Kidney (tissue), 13 donors: ENCODE measurements at regions not wholly inside any gene's neighbourhood (a gene's known extent, or its start where the extent isn't known, plus 50 kb on each side); places are given as distances from the start of the nearest gene placed in this dataset.

Experiments used
- DNase-seq, 5 donors: peaks; one replicate each; pipeline ENCODE4 v3.0.0-alpha.2; 2013 to 2020
- FAIRE-seq: peaks from 2 replicates; lab custom pipeline; 2012; peaks lifted over from hg19 to GRCh38; lab: Jason Lieb, UNC
- H3K27ac ChIP-seq, 2 donors: one replicate each; pipeline ENCODE4 v1.7.0; 2013; ENCODE audit warnings: low read depth in 2 of 2, low read length in 2 of 2, inconsistent platforms in 1 of 2
- H3K27me3 ChIP-seq: one replicate; pipeline ENCODE4 v1.7.1; 2013; ENCODE audit warnings: low read length, inconsistent platforms; ENCODE audit not compliant: control insufficient read depth, insufficient read depth
- H3K36me3 ChIP-seq, 3 donors: one replicate each; pipeline versions ENCODE4 v1.7.0 to v1.7.1; 2013; ENCODE audit warnings: low read length in 3 of 3, control low read depth in 1 of 3, inconsistent platforms in 1 of 3; ENCODE audit not compliant: insufficient read depth in 3 of 3, control insufficient read depth in 2 of 3
- H3K4me1 ChIP-seq, 3 donors: one replicate each; pipeline versions ENCODE4 v1.7.0 to v1.7.1; 2013; ENCODE audit warnings: low read length in 3 of 3, inconsistent platforms in 1 of 3, low read depth in 1 of 3; ENCODE audit not compliant: control insufficient read depth in 2 of 3, insufficient read depth in 2 of 3
- H3K4me3 ChIP-seq, 3 donors: one replicate each; pipeline versions ENCODE4 v1.7.0 to v1.8.1; 2013; ENCODE audit warnings: low read length in 3 of 3, control low read depth in 1 of 3, inconsistent platforms in 1 of 3
- H3K9ac ChIP-seq, 3 donors: one replicate each; pipeline versions ENCODE4 v1.7.0 to v1.7.1; 2013; ENCODE audit warnings: low read length in 3 of 3, control low read depth in 1 of 3, inconsistent platforms in 1 of 3
- H3K9me3 ChIP-seq, 3 donors: one replicate each; pipeline versions ENCODE4 v1.7.0 to v1.7.1; 2013; ENCODE audit warnings: low read length in 3 of 3, control low read depth in 1 of 3, inconsistent platforms in 1 of 3; ENCODE audit not compliant: control insufficient read depth in 2 of 3, insufficient read depth in 1 of 3
- intact Hi-C: fragments of 100-400 bp; cut with DNase I; formaldehyde crosslinking; loops from one replicate; pipeline ENCODE4 v1.11.1; 2022
- TF ChIP-seq, protein P1 (sequence below): IDR thresholded peaks from 3 replicates; pipeline ENCODE4 v1.5.1; 2012; ENCODE audit warnings: mild to moderate bottlenecking, moderate library complexity, borderline replicate concordance; ENCODE audit not compliant: insufficient read depth; ENCODE audit errors: extremely low read depth
- donor health status: control.
- donor health status: control.
- donor health status: control.
- donor health status: control.
- donor health status: control.
- donor health status: DM: yes; HTN: yes; CAD: no.
- donor health status: Normal renal cell carcinoma (clear cell type).

DNA sequence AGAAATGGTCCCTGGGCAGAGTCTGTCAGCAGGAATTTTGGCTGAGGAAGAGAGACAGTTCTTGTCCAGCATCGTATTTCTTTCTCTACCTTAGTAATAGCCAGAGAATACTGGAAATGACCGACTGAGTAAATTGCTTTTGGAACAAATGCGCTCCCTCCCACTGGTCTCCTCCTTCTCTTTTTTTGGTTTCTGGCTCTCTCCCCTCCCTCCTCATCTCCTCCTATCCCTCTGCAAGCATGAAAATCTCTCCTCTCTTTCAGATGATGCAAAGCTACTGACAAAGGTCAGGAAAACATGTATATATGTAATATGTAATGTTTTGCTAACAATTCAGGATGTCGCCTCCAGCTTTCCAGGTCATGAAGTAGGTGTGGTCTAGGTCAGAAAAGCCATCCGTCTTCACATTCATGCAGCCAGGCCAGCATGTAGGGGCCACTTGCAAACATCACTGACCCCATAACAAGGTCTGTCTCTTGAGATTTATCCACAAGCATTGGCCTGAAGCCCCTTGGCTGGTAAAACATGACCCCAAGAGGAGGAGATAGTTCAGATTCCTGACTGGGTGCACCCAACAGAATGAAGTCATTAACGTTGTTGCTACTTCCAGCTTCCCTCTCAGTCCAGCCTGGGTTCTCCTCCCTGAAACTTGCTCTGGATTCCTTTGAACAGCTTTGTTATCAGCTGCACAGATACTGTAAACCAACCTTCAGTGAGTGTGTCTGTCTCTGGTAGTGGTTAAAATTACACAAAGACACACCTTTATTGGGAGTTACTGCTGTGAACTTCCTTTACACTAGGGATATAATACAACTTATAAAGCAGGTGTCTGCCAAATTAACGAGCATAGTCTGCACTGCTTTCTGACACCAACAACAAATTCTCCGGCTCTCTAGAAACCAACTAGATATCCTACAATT is 864.4 kb upstream of the KLHL29 start:
- Histone ChIP-seq H3K36me3 (no peaks in the 10 kb centered on the region), H3K27ac (no peak overlapping the region), H3K9ac (no peak overlapping the region), H3K27me3 (no peaks in the 10 kb centered on the region), H3K4me3 (no peak overlapping the region), H3K9me3 (no peaks in the 10 kb centered on the region), H3K4me1 (no peaks in the 10 kb centered on the region)
- no peak for FAIRE-seq
- DNase-seq: no peak
- TF ChIP-seq, protein P1, sequence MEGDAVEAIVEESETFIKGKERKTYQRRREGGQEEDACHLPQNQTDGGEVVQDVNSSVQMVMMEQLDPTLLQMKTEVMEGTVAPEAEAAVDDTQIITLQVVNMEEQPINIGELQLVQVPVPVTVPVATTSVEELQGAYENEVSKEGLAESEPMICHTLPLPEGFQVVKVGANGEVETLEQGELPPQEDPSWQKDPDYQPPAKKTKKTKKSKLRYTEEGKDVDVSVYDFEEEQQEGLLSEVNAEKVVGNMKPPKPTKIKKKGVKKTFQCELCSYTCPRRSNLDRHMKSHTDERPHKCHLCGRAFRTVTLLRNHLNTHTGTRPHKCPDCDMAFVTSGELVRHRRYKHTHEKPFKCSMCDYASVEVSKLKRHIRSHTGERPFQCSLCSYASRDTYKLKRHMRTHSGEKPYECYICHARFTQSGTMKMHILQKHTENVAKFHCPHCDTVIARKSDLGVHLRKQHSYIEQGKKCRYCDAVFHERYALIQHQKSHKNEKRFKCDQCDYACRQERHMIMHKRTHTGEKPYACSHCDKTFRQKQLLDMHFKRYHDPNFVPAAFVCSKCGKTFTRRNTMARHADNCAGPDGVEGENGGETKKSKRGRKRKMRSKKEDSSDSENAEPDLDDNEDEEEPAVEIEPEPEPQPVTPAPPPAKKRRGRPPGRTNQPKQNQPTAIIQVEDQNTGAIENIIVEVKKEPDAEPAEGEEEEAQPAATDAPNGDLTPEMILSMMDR: no peak
- intact Hi-C loops: no loop called here

DNA sequence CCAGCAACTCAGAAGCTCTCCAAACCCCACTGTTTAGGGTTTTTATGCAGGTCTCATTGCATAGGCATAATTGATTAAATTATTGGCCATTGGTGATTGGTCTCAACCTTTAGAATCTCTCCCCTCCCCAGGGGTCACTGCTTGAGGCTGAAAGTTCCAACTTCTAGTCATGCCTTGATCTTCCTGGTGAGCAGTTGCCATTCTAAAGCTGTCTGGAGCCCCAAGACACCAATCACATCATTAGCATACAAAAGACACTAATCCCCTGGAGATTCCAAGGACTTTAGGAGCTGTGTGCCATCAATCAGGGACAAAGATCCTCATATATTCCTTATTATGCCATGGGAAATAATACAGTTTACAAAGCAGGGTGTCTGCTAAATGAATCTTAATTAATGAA is 863.4 kb upstream of the KLHL29 start:
- no peak overlapping the region for H3K9ac ChIP-seq
- intact Hi-C loops: no loop called here
- no peak for FAIRE-seq
- H3K36me3 ChIP-seq: no peaks in the 10 kb centered on the region
- no peak overlapping the region for H3K4me3 ChIP-seq
- no peak for DNase-seq
- H3K4me1 ChIP-seq: no peaks in the 10 kb centered on the region
- no peaks in the 10 kb centered on the region for H3K9me3 ChIP-seq
- no peak overlapping the region for H3K27ac ChIP-seq
- TF ChIP-seq, protein P1: no peak
- no peaks in the 10 kb centered on the region for H3K27me3 ChIP-seq

DNA sequence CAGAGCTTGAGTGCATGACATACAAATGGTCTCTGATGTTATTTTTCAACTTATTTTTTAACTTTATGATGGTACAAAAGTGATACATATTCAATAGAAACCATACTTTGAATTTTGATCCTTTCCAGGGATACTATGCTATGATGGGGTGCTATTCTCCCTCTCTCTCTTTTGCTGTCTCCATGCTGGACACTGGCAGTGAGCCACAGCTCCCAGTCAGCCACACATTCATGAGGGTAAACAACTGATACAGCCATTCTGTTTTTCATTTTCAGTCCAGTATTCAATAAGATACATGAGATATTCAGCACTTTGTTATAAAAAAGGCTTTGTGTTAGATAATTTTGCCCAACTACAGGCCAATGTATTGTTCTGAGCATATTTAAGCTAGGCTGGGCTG is 859.3 kb upstream of the KLHL29 start:
- intact Hi-C loops: no loop called here
- Histone ChIP-seq H3K36me3 (no peaks in the 10 kb centered on the region), H3K9ac (no peak overlapping the region), H3K4me3 (no peak overlapping the region), H3K4me1 (no peaks in the 10 kb centered on the region), H3K27ac (no peak overlapping the region), H3K27me3 (no peaks in the 10 kb centered on the region), H3K9me3 (no peaks in the 10 kb centered on the region)
- TF ChIP-seq, protein P1: no peak
- DNase-seq (no peak), FAIRE-seq (no peak)
